ENCODE measurements at regions not wholly inside any gene's neighbourhood (a gene's known extent, or its start where the extent isn't known, plus 50 kb on each side); places are given as distances from the start of the nearest gene placed in this dataset.

- no peak for DNase-seq
These were observed 245.5 kb upstream of the PPP2R2D start for GRCh38 chr10:131655101-131655849.

DNA sequence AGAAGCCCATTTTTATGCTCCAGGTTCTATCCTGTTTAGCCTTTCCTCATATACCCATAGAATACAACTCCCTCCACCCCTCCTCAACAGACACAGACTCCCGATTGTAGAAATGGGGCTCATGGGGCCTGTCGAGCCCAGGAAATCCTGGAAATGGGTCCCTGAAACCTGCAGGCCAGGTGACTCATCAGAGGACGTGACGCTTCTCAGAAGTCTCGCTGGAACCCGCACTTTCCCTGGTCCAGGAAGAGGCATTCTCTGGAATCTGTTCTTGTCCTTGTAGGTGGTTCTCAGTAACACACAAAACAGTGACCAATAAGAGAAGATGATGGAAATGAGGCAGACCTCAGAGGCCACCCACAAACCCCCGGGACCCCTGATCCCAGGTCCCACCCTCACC is 244.8 kb upstream of the PPP2R2D start:
- DNase-seq: no peak

DNA sequence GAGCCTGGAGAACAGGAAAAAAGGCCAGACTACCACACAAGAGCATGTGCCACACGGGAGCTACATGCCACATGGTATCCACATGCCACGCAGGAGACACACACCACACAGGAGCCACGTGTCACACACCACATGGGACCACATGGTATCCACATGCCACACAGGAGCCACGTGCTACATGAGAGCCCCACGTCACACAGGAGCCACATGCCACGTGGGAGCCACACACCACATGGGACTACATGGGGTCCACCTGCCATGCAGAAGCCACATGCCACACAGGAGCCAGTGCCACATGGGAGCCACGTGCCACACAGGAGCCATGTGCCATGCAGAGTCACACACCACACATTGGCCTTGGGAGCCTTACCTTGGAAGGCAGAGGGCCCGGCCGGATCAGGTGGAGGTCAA is 244.4 kb upstream of the PPP2R2D start:
- no peak for DNase-seq

- DNase-seq: no peak
These were observed 243.4 kb upstream of the PPP2R2D start for GRCh38 chr10:131657318-131657984.

GRCh38 chr10:131657985-131658330 is 242.8 kb upstream of the PPP2R2D start:
- DNase-seq: no peak

GRCh38 chr10:131658476-131659110 is 242.2 kb upstream of the PPP2R2D start:
- DNase-seq: no peak

- no peak for DNase-seq
These were observed 240.4 kb upstream of the PPP2R2D start for GRCh38 chr10:131660427-131660826.

DNA sequence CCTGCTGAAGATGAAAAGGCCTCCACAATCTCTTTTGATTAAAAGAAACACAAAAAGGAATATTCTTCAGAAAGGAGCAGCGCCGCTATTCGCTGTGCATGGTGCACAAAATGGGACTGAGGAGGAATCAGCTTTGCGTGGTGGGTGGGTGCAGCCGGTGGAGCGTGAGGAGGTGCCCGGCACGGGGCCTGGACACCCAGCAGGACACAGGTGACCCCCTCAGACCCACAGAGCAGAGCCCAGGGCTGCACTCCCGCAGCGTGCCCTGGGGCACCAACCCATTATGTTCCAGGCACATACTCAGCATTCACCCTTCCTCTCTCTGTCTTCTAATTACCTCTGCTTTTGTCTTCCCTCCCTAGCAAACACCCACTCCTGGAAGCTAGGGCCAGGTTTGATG is 238.0 kb upstream of the PPP2R2D start:
- DNase-seq: no peak

DNA sequence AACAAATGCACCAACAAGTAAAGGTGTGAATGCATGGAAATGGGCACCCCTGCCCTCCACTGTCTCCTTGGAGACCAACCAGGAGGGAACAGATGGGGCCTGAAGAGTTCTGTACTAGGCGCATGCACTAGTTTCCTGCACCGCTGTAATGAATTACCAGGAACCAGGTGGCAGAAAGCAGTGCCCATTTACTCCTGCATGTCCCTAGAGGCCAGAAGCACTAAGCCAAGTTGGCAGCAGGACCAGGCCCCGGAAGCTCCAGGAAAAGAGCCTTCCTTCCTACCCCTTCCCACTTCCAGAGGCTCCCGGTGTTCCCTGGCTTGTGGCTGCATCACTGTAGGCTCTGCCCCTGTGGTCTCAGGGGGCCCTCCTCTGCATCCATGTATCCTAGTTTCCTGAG is 237.5 kb upstream of the PPP2R2D start:
- no peak for DNase-seq

- no peak for DNase-seq
These were observed 234.7 kb upstream of the PPP2R2D start for GRCh38 chr10:131666091-131666490.

DNA sequence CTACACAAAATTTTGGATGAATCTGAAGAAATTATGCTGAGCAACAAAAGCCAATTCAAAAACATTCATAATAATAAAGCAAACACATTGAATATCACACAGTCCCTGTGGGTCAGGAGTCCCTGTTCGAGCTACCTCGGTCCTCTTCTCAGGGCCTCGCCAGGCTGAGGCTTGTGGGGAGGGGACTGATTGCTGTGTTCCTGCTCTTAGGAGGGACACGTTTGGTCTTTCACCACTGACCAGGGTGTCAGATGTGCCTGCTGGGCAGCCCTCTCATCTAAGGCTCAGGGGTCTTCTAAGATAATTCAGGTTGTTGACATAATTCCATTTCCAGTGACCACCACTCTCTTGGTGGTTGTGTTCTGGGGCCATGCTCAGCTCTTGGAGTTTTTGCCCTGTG is 233.8 kb upstream of the PPP2R2D start:
- DNase-seq: no peak

DNA sequence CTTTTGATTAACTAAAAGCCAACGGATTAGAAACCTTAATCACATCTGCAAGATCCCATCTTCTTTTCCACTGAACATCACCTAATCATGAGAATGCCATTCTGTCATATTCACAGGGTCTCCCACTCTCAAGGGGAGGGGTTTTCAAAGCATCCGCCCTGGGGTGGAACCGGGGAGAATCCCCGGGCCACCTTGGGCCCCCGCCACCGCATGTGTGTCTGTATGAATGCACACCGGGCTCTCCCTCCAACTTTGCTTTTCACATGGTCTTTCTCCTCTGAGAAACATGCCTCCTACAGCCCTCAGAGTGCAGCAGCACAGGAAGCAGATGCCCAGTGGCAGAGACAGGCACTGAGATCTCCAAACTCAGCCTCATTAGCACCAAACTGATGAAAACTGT is 233.2 kb upstream of the PPP2R2D start:
- DNase-seq: no peak

GRCh38 chr10:131668903-131669302 is 231.9 kb upstream of the PPP2R2D start:
- DNase-seq: no peak

- DNase-seq: no peak
These were observed 231.0 kb upstream of the PPP2R2D start for GRCh38 chr10:131669838-131670237.

GRCh38 chr10:131670341-131670740 is 230.5 kb upstream of the PPP2R2D start:
- DNase-seq: no peak

DNA sequence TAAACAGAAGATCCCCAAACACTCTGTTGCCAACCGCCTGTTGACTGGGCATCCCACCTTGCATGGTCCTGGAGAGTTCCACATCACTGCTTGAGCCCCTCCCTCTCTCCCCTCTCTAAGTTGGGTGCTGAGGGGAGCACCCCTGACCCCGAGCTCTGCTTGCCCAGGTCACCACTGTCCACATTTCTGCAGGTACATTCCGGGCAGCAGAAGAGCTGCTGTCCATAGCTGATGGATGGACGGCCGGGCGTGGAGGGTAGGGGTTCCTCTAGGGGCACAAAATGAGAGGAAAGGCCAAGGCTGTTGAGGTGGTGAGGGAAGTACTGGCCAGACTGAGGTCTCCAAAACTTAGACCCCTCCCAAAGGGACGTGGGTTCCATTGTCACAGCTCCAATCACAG is 227.4 kb upstream of the PPP2R2D start:
- no peak for DNase-seq

- no peak for DNase-seq
These were observed 226.7 kb upstream of the PPP2R2D start for GRCh38 chr10:131674130-131674529.

GRCh38 chr10:131675104-131675503 is 225.7 kb upstream of the PPP2R2D start:
- no peak for DNase-seq

DNA sequence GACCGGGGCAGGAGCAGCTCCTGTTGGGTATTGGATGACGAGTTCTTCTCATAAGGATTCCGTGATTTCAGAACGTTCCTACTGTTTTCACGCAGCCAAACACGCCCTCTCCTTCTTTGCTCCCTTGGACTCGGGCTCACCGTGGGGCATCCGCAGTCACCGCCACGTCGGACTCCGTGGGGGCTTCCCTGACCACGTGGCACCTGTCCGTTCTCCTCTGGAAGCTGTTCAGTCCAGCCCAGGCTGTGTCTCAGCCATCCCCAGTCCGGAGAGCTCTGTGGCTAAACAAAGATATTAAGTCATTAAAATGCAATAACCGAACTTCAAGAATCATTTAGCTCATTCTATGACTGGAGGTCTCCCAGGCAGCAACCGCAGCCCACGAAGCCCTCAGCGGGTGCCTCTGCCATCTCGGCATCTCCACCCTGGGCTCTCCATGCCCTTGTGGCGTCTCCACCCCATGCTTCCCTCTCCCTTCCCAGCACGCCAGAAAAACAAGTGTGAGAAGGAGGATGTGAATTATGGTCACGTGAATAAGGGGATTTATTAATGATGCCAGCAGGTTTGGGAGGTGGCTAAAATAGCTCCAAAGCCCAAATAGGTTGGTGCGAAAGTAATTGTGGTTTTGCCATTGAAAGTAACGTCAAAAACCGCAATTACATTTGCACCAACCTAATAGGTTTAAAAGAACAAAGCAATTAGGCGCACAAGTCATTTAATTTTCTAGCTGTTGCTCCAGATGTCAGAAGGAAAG is 224.6 kb upstream of the PPP2R2D start:
- DNase-seq: no peak

GRCh38 chr10:131676800-131677421 is 223.9 kb upstream of the PPP2R2D start:
- no peak for DNase-seq

DNA sequence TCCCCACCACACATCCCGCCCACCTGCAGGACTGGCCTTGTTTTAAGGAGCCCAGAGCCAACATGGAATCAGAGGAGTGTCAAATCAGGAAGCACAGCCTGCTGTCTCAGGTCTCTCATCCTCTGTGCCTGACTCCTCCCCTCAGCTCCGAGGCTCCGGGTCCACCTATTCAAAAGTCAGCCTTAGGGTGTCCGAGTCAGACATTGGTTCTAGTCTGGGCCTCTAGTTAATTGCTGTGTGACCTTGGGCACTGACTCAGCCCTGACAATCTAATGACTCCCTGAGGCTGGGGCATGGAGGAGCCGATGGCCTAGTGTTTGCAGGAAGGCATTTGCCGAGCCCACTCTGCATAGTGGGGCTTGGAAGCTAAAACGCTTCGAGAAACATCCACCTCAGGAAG is 223.1 kb upstream of the PPP2R2D start:
- DNase-seq: no peak

DNA sequence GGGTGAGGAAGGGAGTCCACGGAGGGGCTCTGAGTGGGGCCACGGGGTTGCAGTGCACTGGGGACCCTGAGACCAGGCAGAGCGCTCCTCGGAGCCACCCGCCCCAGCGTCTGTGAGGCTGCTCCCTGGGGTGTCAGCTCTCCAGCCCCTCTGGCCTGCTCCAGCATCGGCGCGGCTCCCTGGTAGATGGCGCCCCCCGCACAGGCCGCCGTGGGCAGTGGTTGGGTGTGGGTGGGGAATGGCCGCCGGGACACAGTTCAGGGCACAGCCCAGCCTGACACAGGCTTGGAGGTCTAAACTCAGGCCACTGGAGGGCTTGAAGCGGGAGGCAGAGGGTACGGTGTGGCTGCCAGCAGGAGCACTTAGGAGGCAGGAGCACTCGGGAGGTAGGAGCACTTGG is 222.6 kb upstream of the PPP2R2D start:
- DNase-seq: no peak

DNA sequence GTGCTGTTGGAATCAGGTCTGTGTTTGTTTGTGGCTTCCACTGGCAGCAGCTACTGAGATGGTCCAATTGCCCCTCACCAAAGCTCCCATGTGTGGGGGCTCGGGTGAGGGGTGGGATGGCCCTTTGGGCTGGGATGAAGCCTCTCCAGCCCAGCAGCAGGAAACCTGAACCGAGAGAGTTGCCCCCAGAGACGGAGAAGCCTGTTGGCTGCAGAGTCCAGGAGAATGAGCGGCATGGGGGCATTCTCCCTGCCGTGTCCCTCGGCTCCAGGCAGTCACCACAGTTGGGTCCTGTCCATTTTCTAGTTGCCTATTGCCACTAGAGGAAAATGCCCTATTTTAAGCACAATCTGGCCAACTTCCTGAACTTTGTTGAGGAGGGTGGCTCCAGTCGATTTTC is 222.2 kb upstream of the PPP2R2D start:
- DNase-seq: no peak

All from CD4-positive, alpha-beta T cell treated with Interferon gamma for 1 hour (primary cell).